ENCODE measurements at regions not wholly inside any gene's neighbourhood (a gene's known extent, or its start where the extent isn't known, plus 50 kb on each side); places are given as distances from the start of the nearest gene placed in this dataset.

DNA sequence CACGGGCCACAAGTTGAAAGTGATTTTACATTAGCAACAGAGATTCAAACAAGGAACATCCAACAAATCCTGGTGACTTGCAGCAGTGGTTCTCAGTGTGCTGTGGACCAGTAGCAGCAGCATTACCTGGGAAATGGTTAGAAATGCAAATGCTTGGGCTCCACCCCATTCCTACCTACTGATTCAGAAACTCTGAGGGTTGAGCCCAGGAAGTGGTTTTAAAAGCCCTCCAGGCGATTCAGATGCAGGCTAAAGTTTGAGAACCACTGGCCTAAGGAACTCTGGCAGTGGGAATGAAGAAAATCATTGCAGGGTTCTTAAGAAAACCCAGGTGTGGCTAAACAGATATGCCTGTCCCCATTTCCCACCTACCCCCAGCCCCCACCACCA is 398.8 kb downstream of the ENC1 start:
- POLR2A ChIA-PET: no interaction called here
- no peak for DNase-seq (ENCODE audit: extremely low spot score)
- CTCF ChIA-PET: interaction anchor here (1.4 kb wide), 1 partner anchor 13 kb away, joined by 4 read pairs; no protein-coding TSS in a partner anchor
- TF ChIP-seq, protein P1, sequence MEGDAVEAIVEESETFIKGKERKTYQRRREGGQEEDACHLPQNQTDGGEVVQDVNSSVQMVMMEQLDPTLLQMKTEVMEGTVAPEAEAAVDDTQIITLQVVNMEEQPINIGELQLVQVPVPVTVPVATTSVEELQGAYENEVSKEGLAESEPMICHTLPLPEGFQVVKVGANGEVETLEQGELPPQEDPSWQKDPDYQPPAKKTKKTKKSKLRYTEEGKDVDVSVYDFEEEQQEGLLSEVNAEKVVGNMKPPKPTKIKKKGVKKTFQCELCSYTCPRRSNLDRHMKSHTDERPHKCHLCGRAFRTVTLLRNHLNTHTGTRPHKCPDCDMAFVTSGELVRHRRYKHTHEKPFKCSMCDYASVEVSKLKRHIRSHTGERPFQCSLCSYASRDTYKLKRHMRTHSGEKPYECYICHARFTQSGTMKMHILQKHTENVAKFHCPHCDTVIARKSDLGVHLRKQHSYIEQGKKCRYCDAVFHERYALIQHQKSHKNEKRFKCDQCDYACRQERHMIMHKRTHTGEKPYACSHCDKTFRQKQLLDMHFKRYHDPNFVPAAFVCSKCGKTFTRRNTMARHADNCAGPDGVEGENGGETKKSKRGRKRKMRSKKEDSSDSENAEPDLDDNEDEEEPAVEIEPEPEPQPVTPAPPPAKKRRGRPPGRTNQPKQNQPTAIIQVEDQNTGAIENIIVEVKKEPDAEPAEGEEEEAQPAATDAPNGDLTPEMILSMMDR (IDR thresholded peaks at IDR 0.05; ENCODE audit: control extremely low read depth, extremely low read depth, low read depth, missing control alignments): no peak

DNA sequence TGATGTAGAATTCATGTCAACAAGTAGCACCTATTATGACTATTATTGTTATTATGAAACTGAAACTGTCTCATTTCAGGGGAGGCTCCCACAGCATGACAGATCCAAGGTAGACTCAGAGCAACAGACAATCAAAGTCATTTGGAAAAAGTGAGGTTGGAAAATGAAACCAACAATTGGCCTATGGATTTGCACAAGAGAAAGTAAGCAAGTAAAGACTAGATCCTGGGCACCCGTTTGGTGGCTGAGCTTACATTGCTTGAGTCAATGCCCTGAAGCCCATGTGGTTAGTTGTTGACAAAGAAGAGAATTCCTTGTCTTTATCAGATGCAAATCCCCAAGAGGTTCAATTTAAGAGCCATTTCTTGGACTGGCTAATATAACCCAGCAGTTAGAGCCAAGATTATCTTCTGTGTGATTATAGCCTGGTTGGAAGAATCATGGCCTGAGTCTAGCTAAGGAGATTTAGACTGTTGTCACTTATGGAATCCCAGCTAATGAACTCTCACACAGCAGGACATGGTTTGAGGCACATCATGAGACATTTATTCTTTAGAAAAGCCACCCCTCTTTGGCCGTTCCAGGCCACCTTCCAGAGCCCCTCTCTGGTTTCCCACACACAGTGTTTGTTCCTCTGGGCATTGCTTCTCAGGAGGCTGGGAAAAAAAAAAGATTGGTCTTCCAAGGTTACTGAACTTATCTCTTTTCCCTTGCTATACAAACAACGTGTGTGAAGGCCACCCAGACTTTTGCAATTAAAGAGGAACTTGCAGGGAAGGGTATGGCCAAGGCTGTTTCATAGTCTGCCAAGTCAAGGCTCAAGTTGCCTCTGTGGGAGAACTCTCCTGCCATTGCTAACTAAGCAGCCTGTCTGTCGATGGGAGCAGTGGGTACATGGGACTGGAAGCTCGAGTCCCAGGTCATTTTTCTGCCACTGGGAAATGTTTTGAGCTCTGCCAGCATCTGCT is 399.5 kb downstream of the ENC1 start:
- ChIA-PET POLR2A (no interaction called here), CTCF (interaction anchor here (1.4 kb wide), 1 partner anchor 13 kb away, joined by 4 read pairs; no protein-coding TSS in a partner anchor)
- TF ChIP-seq, protein P1 (IDR thresholded peaks at IDR 0.05; ENCODE audit: control extremely low read depth, extremely low read depth, low read depth, missing control alignments): no peak
- no peak for DNase-seq (ENCODE audit: extremely low spot score)

GRCh38 chr5:74239261-74239660 is 401.3 kb downstream of the ENC1 start:
- no peak for DNase-seq (ENCODE audit: extremely low spot score)
- POLR2A ChIA-PET: no interaction called here
- TF ChIP-seq, protein P1 (IDR thresholded peaks at IDR 0.05; ENCODE audit: control extremely low read depth, extremely low read depth, low read depth, missing control alignments): no peak
- CTCF ChIA-PET: interaction anchor here (1.4 kb wide), 1 partner anchor 12 kb away, joined by 3 read pairs; no protein-coding TSS in a partner anchor

DNA sequence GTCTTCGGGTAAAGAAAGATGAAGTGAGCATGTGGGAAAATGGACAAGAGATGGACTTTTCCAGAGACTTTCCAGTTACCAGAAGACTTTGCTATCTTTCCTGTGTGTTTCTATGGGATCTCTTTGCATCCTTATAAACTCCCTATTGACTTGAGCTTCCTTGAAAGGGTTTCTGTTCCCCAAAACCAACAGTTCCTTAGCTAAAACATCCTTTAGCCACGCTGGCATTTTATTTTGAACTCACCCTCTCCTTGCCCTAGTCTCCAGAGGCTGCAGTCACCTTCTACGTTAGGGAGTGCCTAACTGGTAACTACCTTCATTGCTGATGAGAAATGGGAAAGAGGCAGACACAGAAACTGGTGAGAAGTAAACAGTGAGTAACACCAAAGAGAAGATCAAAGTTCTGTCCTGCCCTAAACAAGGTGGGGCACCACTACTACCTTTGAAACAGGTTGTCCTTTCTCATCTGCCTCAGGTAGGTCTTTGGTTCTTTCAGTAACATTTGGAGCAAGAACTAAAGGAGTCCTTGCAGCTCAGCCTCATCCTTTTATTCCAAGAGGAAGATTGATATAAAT is 402.9 kb downstream of the ENC1 start:
- DNase-seq (ENCODE audit: extremely low spot score): no peak
- CTCF ChIA-PET: no interaction called here
- POLR2A ChIA-PET: no interaction called here
- TF ChIP-seq, protein P1 (IDR thresholded peaks at IDR 0.05; ENCODE audit: control extremely low read depth, extremely low read depth, low read depth, missing control alignments): no peak

DNA sequence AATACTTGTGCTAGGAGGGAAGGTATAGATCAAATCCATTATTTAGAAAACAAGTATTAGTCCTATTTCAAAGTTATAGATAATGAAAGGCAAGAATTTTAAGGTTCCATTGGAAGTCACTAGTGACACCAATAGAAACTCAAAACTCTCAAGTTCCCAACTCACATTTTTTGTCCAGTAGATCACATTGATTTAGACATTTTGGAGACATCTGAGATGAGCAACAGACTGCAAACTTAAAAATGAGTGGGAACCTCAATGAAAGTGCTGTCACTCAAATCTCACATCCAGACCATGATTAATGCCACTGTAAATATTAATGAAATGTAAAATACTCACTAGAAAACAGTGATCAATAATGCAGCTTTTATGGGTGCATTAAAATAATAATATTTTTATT is 405.0 kb downstream of the ENC1 start:
- CTCF ChIA-PET: no interaction called here
- TF ChIP-seq, protein P1 (IDR thresholded peaks at IDR 0.05; ENCODE audit: control extremely low read depth, extremely low read depth, low read depth, missing control alignments): no peak
- POLR2A ChIA-PET: no interaction called here
- no peak for DNase-seq (ENCODE audit: extremely low spot score)

- POLR2A ChIA-PET: no interaction called here
- DNase-seq (ENCODE audit: extremely low spot score): no peak
- CTCF ChIA-PET: no interaction called here
- TF ChIP-seq, protein P1 (IDR thresholded peaks at IDR 0.05; ENCODE audit: control extremely low read depth, extremely low read depth, low read depth, missing control alignments): no peak
Observed at GRCh38 chr5:74233571-74233970, 407.0 kb downstream of the ENC1 start.

All from GM10248 (cell line).